GM18519 (cell line): ENCODE measurements at regions not wholly inside any gene's neighbourhood (a gene's known extent, or its start where the extent isn't known, plus 50 kb on each side); places are given as distances from the start of the nearest gene placed in this dataset.
"Not testable (repeated sequence)": the region's sequence is repeated elsewhere in the genome, so short reads cannot be mapped to it uniquely, and the experiment has no call there.

ENCODE experiments used
- ATAC-seq: cut with Tn5 transposase; IDR thresholded peaks from one replicate; pipeline ENCODE4 v1.9.1; 2021; ENCODE audit warnings: mild to moderate bottlenecking, moderate library complexity; ENCODE audit not compliant: unreplicated experiment, low FRiP score

DNA sequence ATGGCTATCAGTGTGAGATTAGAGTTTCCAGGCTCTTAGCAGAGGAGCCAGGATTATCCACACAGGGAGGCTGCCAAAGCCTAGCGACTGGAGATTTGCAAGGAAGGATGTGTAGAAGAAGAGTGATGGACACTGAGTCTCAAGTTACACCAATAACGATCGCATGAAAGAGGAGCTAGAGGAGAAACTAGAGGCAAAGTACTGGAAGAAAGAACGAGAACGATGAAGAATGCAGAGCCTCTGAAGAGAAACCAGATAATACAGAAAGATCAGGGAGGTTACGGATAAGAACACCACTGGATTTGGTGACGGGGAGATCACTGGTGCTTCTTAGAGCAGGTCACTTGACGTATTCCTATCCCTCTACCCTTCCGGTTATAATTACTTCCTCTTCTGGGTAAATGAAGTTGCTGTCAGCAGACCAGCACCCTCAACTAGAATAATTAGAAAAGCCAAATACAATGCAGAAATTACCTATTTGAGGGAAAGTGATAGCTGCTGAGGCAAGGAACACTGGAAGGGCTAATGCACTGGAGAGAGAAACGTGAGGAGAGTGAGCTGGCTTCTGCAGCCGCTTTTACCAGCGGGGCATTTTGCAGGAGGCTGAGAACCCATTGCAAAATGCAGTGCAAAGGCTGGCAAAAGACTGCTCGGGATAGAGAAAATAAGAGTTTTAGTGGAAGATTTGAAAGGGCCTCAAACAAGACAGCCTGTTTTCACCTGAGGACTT lies 93.1 kb upstream of the HIF1A start:
- ATAC-seq, result no peak

DNA sequence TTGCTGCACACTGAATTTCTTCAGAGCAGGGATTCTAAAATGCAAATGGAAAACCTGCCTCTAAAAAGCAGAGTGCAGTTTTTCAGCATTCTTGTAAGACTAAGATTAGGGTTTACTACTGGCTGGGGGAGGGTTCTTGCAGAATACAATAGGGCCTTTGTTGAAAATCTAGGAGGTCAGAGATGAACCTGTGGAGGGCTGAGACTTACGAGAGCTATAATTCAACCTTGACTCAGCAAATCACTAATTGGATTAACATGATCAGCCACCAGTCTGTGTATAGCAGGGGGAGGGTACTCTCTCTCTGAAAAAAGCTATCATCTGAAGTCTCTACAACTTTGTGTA lies 92.6 kb upstream of the HIF1A start:
- no peak for ATAC-seq

GRCh38 chr14:61603736-61604135 lies 91.6 kb upstream of the HIF1A start:
- no peak for ATAC-seq

- no peak for ATAC-seq
These were observed 87.6 kb upstream of the HIF1A start for GRCh38 chr14:61607570-61608244.

DNA sequence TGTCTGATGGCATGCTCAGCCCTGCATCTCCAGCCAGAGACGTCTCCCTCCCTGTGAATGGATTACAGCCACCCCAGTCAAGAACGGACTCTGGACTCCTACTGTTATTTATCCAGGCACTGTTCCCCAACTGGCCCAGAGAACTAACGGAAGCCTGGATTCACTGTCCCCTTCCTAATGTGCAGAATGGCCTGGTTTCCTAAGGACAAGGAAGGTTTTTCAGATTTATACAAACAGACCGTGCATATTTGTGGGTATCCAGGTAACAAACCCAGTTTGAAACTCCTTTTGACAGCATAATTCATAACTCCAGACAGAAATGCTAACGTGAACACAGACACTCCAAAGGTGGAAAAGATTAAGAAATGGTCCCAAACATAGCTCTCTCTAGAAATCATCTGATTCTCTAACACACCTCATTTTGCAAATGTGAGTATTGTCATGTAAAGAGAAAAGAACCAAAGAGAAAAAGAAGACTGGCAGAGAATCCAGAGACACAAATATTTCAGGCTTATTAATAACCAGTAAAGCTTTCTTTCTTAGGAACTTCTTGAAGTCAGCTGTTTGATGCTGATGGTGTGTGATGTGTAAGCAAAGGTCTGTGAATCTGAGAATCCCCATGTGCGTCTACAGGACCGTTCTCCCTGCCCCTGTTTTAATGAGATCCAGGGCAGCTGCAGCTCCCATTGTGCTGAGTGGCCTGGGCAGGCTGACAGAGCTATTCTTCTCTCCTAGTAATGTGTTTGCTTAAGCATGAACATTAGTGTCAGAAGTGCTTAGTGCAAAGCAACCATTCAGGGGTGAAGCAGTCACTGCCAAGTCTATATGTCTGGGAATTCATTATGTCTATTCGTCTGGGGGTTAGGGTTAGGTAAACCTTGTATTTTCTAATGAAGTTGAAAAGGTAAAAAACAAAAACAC lies 86.8 kb upstream of the HIF1A start:
- ATAC-seq, result no peak

GRCh38 chr14:61609191-61609843 lies 86.0 kb upstream of the HIF1A start:
- ATAC-seq, result no peak

- no peak for ATAC-seq
These were observed 85.4 kb upstream of the HIF1A start for GRCh38 chr14:61609884-61610283.

GRCh38 chr14:61610900-61611299 lies 84.4 kb upstream of the HIF1A start:
- ATAC-seq, result no peak

DNA sequence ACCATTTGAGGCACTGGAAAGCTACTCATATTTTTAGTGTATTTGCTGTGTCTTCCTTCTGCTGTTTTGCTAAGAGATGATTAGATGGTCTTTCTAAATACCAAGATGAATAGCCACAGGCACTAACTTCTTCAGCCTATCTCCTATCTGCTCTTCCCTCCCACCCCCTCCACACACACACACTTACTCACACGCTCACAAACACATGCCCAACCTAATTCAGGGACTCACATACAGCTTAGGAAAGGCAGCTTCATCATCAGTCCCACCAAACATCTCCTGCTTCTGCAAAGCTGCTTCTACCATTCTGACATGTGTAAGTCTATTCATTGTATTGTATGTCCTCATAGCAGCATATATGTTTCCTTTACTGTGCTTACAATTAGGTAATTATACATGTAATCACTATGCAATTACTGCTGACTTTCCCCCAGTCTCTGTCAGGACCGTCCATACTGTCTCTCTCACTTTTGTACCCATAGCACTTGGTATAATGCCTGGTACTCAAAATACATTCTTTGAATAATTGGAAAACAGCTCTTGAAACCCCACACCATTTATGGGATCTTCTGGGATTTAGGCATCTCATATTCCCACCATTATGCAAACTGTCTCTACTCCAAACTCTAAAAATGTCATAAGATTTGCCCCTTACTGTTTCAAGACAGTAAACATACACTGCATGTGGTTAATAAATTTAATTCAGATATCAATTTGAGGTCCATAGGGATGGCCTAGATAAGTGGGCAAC lies 83.3 kb upstream of the HIF1A start:
- ATAC-seq, result no peak

GRCh38 chr14:61613006-61613405 lies 82.3 kb upstream of the HIF1A start:
- not testable (repeated sequence) for ATAC-seq

- no peak for ATAC-seq
These were observed 80.6 kb upstream of the HIF1A start for GRCh38 chr14:61614693-61615092.

GRCh38 chr14:61615743-61616523 lies 79.4 kb upstream of the HIF1A start:
- no peak for ATAC-seq

- ATAC-seq, result no peak
These were observed 78.7 kb upstream of the HIF1A start for GRCh38 chr14:61616524-61617185.

- no peak for ATAC-seq
These were observed 76.9 kb upstream of the HIF1A start for GRCh38 chr14:61618448-61618847.

DNA sequence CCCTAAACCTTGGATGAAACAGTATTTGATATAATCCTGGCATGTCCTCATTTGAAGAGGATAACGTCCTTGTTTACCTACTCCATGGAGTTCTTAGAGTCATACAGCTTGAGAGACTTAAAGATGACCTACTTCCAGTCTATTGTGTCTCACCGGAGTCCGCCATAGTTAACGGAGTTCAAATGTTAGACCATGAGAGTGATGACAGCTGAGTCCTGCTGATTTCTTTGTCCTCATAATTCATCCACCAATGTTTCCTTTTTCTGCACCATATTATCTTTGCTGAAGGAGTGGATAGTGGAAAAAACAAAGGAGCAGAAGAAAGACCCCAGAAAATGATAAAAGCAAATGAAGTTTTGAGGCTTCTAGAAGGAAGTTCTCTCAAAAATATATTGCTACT lies 75.8 kb upstream of the HIF1A start:
- ATAC-seq, result no peak

GRCh38 chr14:61620130-61620946 lies 75.0 kb upstream of the HIF1A start:
- ATAC-seq, result peak; percentile 81

DNA sequence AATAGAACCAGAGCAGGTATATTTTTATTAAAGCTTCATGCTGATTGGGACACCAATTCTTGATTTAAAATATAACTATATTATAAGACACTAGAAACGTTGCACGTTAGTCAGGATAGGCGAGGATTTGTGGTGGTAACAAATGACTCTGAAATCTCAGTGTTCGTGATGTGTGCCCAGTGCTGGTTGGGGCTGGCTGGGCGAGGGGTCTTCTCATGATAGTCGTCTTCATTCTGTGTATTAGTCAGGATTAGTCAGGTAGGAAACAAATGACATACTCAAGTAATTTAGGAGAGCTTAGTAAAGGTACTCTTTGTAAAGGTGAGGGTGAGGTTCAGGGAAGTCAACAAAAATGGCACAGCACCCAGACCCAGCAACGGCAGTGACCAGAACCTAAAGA lies 73.9 kb upstream of the HIF1A start:
- ATAC-seq, result no peak

GRCh38 chr14:61622051-61622450 lies 73.3 kb upstream of the HIF1A start:
- no peak for ATAC-seq
